ENCODE measurements at regions not wholly inside any gene's neighbourhood (a gene's known extent, or its start where the extent isn't known, plus 50 kb on each side); places are given as distances from the start of the nearest gene placed in this dataset.

DNA sequence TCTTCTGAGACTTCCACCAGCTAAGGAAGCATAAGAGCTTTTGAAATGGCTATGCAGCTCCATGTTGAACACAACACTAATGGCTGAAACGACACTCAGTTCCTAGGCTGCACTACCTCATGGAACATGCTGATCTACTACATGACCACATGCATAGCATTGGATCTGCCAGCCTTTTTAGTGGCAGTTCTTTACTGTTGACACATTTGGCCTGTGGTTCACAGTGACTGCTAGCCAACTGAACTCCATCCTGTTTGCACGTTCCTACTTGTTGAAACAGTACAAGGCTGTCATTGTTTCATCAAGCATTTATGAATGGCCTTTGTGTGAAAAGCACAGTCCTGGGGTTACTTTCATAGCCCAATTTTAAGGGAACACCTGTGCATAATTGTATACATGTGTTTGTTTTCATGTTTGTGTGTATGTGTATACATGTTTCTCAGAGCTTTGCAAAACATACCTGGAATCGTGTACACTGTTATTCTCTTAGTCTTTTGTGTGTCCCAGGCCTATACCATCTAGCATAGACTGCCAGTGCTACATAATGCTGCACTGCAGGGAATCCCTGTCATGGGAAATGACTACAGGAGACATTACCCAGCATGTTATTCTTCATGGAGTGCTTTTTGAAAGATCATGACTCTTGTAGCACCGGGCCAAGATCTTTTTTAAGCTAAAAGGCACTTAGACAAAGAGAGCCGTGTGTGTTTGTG lies 179.6 kb upstream of the ESRRG start:
- TF ChIP-seq CTCF (IDR thresholded peaks at IDR 0.05; ENCODE audit: borderline replicate concordance, control extremely low read depth, extremely low read depth, insufficient read depth, missing control alignments): no peak
- DNase-seq (ENCODE audit: low spot score): no peak
- in situ Hi-C loops (cut with MboI; ENCODE audit: low sequenced_read_pairs, unreplicated experiment): no loop called here

DNA sequence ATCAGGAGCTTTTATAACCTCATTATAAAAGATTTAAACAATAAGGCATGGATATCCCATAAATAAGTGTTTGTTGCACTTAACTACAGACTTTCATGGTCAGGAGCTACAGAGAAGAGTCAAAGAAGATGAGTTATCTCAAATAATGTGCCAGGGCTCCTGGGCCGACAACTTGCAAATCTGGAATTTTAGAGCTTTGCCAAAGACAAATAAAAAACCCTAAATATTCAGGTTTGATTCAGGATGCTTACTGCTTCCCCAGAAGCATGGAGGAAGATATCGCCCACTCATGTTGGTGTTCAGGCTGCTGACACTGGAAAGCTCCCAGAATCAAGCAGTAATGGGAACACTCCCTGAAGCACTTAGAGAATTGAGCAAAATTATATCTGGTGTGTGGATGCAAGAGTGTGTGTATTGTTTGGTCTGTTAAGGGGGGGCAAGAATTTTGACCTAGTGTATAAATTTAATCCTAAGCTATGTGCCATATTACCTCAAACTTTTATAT lies 176.9 kb upstream of the ESRRG start:
- in situ Hi-C loops (cut with MboI; ENCODE audit: low sequenced_read_pairs, unreplicated experiment): no loop called here
- DNase-seq (ENCODE audit: low spot score): no peak
- TF ChIP-seq CTCF (IDR thresholded peaks at IDR 0.05; ENCODE audit: borderline replicate concordance, control extremely low read depth, extremely low read depth, insufficient read depth, missing control alignments): no peak

- no peak for DNase-seq (ENCODE audit: low spot score)
- TF ChIP-seq CTCF (IDR thresholded peaks at IDR 0.05; ENCODE audit: borderline replicate concordance, control extremely low read depth, extremely low read depth, insufficient read depth, missing control alignments): no peak
- in situ Hi-C loops (cut with MboI; ENCODE audit: low sequenced_read_pairs, unreplicated experiment): no loop called here
Observed at GRCh38 chr1:216898801-216899200, 175.6 kb upstream of the ESRRG start.

- in situ Hi-C loops (cut with MboI; ENCODE audit: low sequenced_read_pairs, unreplicated experiment): no loop called here
- no peak for DNase-seq (ENCODE audit: low spot score)
- no peak for TF ChIP-seq CTCF (IDR thresholded peaks at IDR 0.05; ENCODE audit: borderline replicate concordance, control extremely low read depth, extremely low read depth, insufficient read depth, missing control alignments)
Observed at GRCh38 chr1:216896146-216896545, 172.9 kb upstream of the ESRRG start.

GRCh38 chr1:216894494-216894893 lies 171.3 kb upstream of the ESRRG start:
- TF ChIP-seq CTCF (IDR thresholded peaks at IDR 0.05; ENCODE audit: borderline replicate concordance, control extremely low read depth, extremely low read depth, insufficient read depth, missing control alignments): no peak
- in situ Hi-C loops (cut with MboI; ENCODE audit: low sequenced_read_pairs, unreplicated experiment): no loop called here

GRCh38 chr1:216892581-216893160 lies 169.4 kb upstream of the ESRRG start:
- DNase-seq (ENCODE audit: low spot score): no peak
- no peak for TF ChIP-seq CTCF (IDR thresholded peaks at IDR 0.05; ENCODE audit: borderline replicate concordance, control extremely low read depth, extremely low read depth, insufficient read depth, missing control alignments)
- in situ Hi-C loops (cut with MboI; ENCODE audit: low sequenced_read_pairs, unreplicated experiment): no loop called here

More at GRCh38 chr1:216894494-216894893, 171.3 kb upstream of the ESRRG start:
- DNase-seq (ENCODE audit: low spot score): no peak
